ENCODE measurements at regions not wholly inside any gene's neighbourhood (a gene's known extent, or its start where the extent isn't known, plus 50 kb on each side); places are given as distances from the start of the nearest gene placed in this dataset.
A peak's percentile ranks its signal among the peaks of the same experiment; 100 is the strongest.

DNA sequence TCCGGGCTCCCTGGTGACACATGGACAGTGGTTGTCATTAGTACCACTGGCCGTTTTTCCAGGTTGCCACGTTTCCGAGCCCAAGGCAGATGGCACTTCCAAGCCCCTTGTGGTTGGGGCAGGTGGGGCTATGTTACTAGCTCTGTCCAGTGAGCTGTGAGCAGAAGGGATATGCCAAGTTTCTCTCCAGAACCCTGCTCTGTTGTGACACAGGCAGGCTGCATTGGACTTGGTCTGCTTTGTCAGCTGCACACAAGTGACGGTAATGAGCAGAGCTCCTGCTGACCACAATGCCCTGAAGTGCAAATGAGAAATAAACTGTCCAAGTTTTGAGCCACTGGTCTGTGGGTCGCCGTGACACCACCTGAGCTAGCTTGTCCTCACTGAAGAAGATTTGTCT lies 118.8 kb downstream of the GYPC start:
- no peaks in the 10 kb centered on the region for H3K9me3 ChIP-seq (ENCODE audit: insufficient read depth, low read length)
- no peak for TF ChIP-seq SUZ12 (IDR thresholded peaks at IDR 0.05; ENCODE audit: extremely low read depth, insufficient read depth, insufficient read length)
- no peak for TF ChIP-seq ZNF274 (IDR thresholded peaks at IDR 0.05; ENCODE audit: low read depth, low read length)
- TF ChIP-seq YY1 (IDR thresholded peaks at IDR 0.05; ENCODE audit: insufficient read depth, insufficient read length), result no peak

DNA sequence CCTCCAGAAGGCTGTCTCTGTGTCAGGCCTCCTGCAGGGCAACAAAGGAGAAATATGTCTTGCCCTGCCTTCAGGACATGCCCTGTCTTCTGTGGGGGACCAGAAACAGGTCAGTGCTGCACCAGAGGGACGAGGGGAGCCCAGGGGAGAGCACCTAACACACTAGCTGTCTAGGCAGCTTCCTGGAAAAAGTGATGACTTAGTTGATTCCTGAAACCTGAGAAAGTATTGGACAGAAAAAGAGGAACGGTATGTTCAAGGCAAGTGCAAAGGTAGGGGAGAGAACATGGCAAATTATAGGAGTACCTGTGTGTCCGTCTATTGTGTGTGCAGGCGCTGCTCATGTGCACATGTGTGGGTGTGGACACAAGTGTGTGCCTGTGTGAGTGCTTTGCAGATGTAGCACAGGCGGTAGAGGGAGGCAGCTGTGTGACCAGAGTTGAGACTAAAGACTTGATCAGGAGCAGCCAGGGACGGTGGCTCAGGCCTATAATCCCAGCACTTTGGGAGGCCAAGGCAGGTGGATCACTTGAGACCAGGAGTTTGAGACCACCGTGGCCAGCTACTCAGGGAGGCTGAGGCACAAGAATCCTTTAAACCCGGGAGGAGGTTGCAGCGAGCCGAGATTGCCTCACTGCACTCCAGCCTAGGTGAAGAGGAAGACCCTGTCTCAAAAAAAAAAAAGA lies 119.5 kb downstream of the GYPC start:
- H3K36me3 ChIP-seq (ENCODE audit: insufficient read depth, insufficient read length, low read length), result no peaks in the 10 kb centered on the region
- H3K27me3 ChIP-seq (ENCODE audit: insufficient read depth, insufficient read length), result peaks cover 18% of the 10 kb centered on the region

More for the DNA sequence above, 118.8 kb downstream of the GYPC start:
- no peak for DNase-seq (ENCODE audit: low read depth, low spot score)
- Histone ChIP-seq H3K4me3 (ENCODE audit: insufficient read length, low read depth) (no peak overlapping the region), H3K27me3 (ENCODE audit: insufficient read depth, insufficient read length) (peaks cover 18% of the 10 kb centered on the region), H3K4me1 (ENCODE audit: insufficient read depth, insufficient read length) (peaks cover 6% of the 10 kb centered on the region), H3K9ac (ENCODE audit: insufficient read length, low read depth) (no peak overlapping the region), H3K36me3 (ENCODE audit: insufficient read depth, insufficient read length, low read length) (no peaks in the 10 kb centered on the region)

DNA sequence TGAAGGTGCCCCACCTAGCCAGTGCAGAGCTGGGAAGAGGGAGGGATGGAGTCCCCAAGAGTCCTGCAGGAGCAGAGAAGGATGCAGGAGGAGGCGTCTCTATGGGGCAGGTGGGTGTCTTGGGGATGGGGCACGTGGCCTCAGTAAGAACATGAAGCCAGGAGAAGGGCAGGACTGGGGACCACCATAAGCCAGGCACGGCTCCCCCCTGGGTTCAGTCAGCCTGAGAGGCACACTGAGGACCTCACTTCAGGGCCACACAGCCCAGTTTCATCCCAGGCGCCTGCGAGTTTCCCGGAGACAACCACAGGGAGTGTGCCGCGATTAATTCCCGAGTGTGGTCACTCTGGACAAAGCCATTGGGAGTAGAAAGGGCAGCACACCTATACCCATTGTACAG lies 120.3 kb downstream of the GYPC start:
- Histone ChIP-seq H3K4me1 (ENCODE audit: insufficient read depth, insufficient read length) (peaks cover 6% of the 10 kb centered on the region), H3K27me3 (ENCODE audit: insufficient read depth, insufficient read length) (peaks cover 18% of the 10 kb centered on the region), H3K9ac (ENCODE audit: insufficient read length, low read depth) (peak overlapping the region; percentile 34), H3K4me3 (ENCODE audit: insufficient read length, low read depth) (peak overlapping the region; percentile 40), H3K36me3 (ENCODE audit: insufficient read depth, insufficient read length, low read length) (no peaks in the 10 kb centered on the region), H3K9me3 (ENCODE audit: insufficient read depth, low read length) (no peaks in the 10 kb centered on the region)
- TF ChIP-seq YY1 (IDR thresholded peaks at IDR 0.05; ENCODE audit: insufficient read depth, insufficient read length), result no peak
- TF ChIP-seq ZNF274 (IDR thresholded peaks at IDR 0.05; ENCODE audit: low read depth, low read length), result no peak
- TF ChIP-seq SUZ12 (IDR thresholded peaks at IDR 0.05; ENCODE audit: extremely low read depth, insufficient read depth, insufficient read length), result no peak
- no peak for DNase-seq (ENCODE audit: low read depth, low spot score)

More for the DNA sequence above, 119.5 kb downstream of the GYPC start:
- no peak overlapping the region for H3K4me3 ChIP-seq (ENCODE audit: insufficient read length, low read depth)
- no peak for DNase-seq (ENCODE audit: low read depth, low spot score)
- peaks cover 6% of the 10 kb centered on the region for H3K4me1 ChIP-seq (ENCODE audit: insufficient read depth, insufficient read length)
- H3K9ac ChIP-seq (ENCODE audit: insufficient read length, low read depth), result no peak overlapping the region
- no peaks in the 10 kb centered on the region for H3K9me3 ChIP-seq (ENCODE audit: insufficient read depth, low read length)
- TF ChIP-seq YY1 (IDR thresholded peaks at IDR 0.05; ENCODE audit: insufficient read depth, insufficient read length) (no peak), SUZ12 (IDR thresholded peaks at IDR 0.05; ENCODE audit: extremely low read depth, insufficient read depth, insufficient read length) (no peak), ZNF274 (IDR thresholded peaks at IDR 0.05; ENCODE audit: low read depth, low read length) (no peak)

DNA sequence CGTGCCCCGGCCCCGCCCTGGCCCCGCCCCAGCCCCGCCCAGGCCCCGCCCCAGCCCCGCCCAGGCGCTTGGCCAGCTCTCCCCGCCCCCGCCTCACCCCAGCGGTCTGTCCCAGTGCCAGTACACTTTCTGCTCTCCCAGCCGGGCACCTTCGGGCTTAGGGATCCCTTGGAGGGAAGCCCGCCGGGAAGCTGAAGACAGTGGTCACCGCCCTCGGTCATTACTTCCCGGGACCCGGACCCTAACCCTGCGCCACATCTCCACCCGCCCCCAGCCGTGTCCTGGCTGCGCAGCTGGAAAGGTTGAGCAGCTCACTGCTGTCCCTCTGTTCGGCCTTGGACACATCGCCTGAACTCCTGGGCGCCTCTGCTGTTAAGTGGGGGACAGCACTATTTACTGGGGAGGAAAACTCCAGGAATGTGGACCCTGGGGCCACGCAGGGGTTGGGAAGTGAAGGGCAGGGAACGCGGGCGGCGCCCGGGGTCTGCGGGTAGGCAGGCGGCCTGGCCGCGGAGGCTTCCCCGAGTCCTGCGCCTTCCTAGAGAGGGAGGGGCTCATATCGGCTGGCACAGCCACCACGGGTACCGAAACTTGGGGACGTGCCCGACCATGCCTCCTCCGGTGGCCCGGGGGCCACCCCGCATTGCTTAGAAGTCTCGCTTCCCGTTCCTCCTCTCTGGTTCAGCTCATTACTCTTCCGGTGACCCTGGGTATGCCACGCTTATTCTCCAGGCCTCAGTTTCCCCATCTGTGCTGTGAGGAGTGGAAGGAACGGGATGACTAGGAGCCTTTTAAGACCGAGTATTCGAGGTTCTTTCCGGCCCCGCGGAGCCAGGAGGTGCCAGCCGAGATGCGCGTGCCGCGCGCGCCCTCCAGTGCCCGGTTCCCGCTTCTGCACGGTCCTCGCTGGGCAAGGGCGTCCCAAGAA lies 121.0 kb downstream of the GYPC start:
- H3K4me1 ChIP-seq (ENCODE audit: insufficient read depth, insufficient read length), result peaks cover 6% of the 10 kb centered on the region
- H3K9me3 ChIP-seq (ENCODE audit: insufficient read depth, low read length), result no peaks in the 10 kb centered on the region
- peak overlapping the region; percentile 81 for H3K4me3 ChIP-seq (ENCODE audit: insufficient read length, low read depth)
- H3K27me3 ChIP-seq (ENCODE audit: insufficient read depth, insufficient read length), result peaks cover 18% of the 10 kb centered on the region
- TF ChIP-seq ZNF274 (IDR thresholded peaks at IDR 0.05; ENCODE audit: low read depth, low read length) (no peak), SUZ12 (IDR thresholded peaks at IDR 0.05; ENCODE audit: extremely low read depth, insufficient read depth, insufficient read length) (no peak), YY1 (IDR thresholded peaks at IDR 0.05; ENCODE audit: insufficient read depth, insufficient read length) (no peak)
- H3K36me3 ChIP-seq (ENCODE audit: insufficient read depth, insufficient read length, low read length), result no peaks in the 10 kb centered on the region
- peak; percentile 73 for DNase-seq (ENCODE audit: low read depth, low spot score)
- H3K9ac ChIP-seq (ENCODE audit: insufficient read length, low read depth), result peak overlapping the region; percentile 95

DNA sequence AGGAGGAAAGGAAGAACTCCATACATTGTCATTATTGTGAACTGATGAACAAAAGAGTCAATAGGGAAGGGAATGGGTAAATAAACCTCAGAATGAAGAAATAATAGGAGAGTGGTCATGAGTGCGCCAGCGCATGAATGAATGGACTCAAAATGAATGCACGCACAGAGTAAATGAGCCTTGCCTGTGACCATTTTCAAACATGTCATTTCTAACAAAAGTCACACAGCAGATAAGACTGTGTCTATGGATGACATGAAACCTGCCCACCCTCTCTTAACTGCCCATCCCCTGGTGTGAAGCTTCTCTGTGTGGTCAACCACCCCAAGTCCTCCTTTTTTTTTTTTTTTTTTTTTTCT lies 121.1 kb upstream of the TEX51 start:
- peaks cover 18% of the 10 kb centered on the region for H3K27me3 ChIP-seq (ENCODE audit: insufficient read depth, insufficient read length)
- no peak for DNase-seq (ENCODE audit: low read depth, low spot score)
- H3K9ac ChIP-seq (ENCODE audit: insufficient read length, low read depth), result no peak overlapping the region
- H3K9me3 ChIP-seq (ENCODE audit: insufficient read depth, low read length), result no peaks in the 10 kb centered on the region
- peaks cover 6% of the 10 kb centered on the region for H3K4me1 ChIP-seq (ENCODE audit: insufficient read depth, insufficient read length)
- no peak for TF ChIP-seq SUZ12 (IDR thresholded peaks at IDR 0.05; ENCODE audit: extremely low read depth, insufficient read depth, insufficient read length)
- TF ChIP-seq YY1 (IDR thresholded peaks at IDR 0.05; ENCODE audit: insufficient read depth, insufficient read length), result no peak
- no peak for TF ChIP-seq ZNF274 (IDR thresholded peaks at IDR 0.05; ENCODE audit: low read depth, low read length)
- H3K4me3 ChIP-seq (ENCODE audit: insufficient read length, low read depth), result no peak overlapping the region
- H3K36me3 ChIP-seq (ENCODE audit: insufficient read depth, insufficient read length, low read length), result no peaks in the 10 kb centered on the region

DNA sequence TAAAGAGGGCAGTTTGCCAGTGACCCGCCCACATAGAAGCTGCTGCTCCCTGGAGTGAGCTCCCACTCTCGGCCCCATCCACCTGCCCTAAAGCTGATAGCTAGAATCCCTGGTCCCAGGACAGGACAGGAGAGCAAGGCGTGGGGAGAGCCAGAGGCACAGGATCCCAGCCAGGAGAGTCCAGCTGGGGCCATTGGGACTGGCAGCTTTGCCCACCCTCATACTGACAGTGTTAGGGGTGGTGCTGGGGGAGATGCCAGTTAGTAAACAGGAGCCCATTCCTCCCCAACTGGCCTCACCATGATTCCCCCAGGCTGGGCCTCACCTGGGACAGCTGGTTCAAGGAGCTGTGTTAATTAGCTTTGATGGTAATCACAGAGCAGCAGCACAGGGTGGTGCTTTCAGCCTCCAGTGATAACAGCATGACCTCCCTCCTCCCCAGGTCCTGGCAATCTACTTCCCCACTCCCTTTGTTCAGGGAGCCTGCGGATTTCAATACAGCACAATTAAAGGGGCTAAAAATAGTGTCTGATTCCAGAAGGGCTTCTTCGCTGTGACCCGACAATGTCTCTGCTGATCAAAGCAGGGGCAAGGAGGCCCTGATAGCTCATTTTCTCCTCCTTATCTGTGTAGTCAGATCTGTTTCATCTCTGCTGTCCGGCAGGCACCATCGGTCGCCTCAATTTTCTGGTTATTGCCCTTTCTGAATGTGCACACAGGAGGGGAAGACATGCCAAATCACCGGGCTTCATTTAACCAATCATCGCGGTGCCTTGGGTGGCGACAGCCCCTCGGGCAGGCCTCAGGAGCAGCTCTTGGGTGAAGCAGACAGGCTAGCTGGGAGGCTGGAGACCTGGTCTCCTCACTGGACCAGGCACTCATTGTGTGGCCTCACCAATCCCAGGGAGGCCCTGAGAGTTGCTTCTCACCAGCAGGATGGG lies 119.9 kb upstream of the TEX51 start:
- Histone ChIP-seq H3K9me3 (ENCODE audit: insufficient read depth, low read length) (no peaks in the 10 kb centered on the region), H3K4me3 (ENCODE audit: insufficient read length, low read depth) (no peak overlapping the region), H3K36me3 (ENCODE audit: insufficient read depth, insufficient read length, low read length) (no peaks in the 10 kb centered on the region), H3K4me1 (ENCODE audit: insufficient read depth, insufficient read length) (peaks cover 6% of the 10 kb centered on the region), H3K27me3 (ENCODE audit: insufficient read depth, insufficient read length) (peaks cover 18% of the 10 kb centered on the region), H3K9ac (ENCODE audit: insufficient read length, low read depth) (no peak overlapping the region)
- no peak for DNase-seq (ENCODE audit: low read depth, low spot score)
- TF ChIP-seq ZNF274 (IDR thresholded peaks at IDR 0.05; ENCODE audit: low read depth, low read length) (no peak), YY1 (IDR thresholded peaks at IDR 0.05; ENCODE audit: insufficient read depth, insufficient read length) (no peak), SUZ12 (IDR thresholded peaks at IDR 0.05; ENCODE audit: extremely low read depth, insufficient read depth, insufficient read length) (no peak)
